HEK293T (cell line): ENCODE measurements at regions not wholly inside any gene's neighbourhood (a gene's known extent, or its start where the extent isn't known, plus 50 kb on each side); places are given as distances from the start of the nearest gene placed in this dataset.
A peak's percentile ranks its signal among the peaks of the same experiment; 100 is the strongest.

ENCODE experiments used
- CTCF ChIA-PET: fragments of 350-600 bp; formaldehyde crosslinking; extraction: SDS; loops from one replicate; lab custom pipeline; 2021; ENCODE audit warnings: antibody characterized with exemption, inconsistent platforms; lab: Yijun Ruan, JAX
- POLR2A ChIA-PET: fragments of 350-600 bp; formaldehyde crosslinking; extraction: SDS; loops from one replicate; lab custom pipeline; 2020; ENCODE audit warnings: antibody characterized with exemption, inconsistent platforms; lab: Yijun Ruan, JAX
- DNase-seq: peaks from one replicate; pipeline ENCODE4 v3.0.0; 2012; ENCODE audit warnings: mixed read lengths; ENCODE audit errors: extremely low spot score
- ARNT ChIP-seq: fragments of 450-650 bp; IDR thresholded peaks from 2 replicates; pipeline ENCODE4 v1.6.1; 2017; ENCODE audit warnings: mild to moderate bottlenecking
- BHLHE40 ChIP-seq: fragments of 450-650 bp; IDR thresholded peaks from 2 replicates; pipeline ENCODE4 v1.6.1; 2016; ENCODE audit warnings: mild to moderate bottlenecking, moderate library complexity, borderline replicate concordance
- CTBP1 ChIP-seq: fragments of 450-650 bp; IDR thresholded peaks from 2 replicates; pipeline ENCODE4 v1.6.1; 2016; ENCODE audit warnings: borderline replicate concordance
- ELF4 ChIP-seq: fragments of 450-650 bp; IDR thresholded peaks from 2 replicates; pipeline ENCODE4 v1.6.1; 2017; ENCODE audit warnings: antibody characterized with exemption
- FOXA1 ChIP-seq: fragments of 450-650 bp; IDR thresholded peaks from 2 replicates; pipeline ENCODE4 v1.6.1; 2016; ENCODE audit warnings: mild to moderate bottlenecking
- FOXK2 ChIP-seq: fragments of 450-650 bp; IDR thresholded peaks from 2 replicates; pipeline ENCODE4 v1.6.1; 2016; ENCODE audit warnings: mild to moderate bottlenecking
- FOXM1 ChIP-seq: fragments of 450-650 bp; IDR thresholded peaks from 2 replicates; pipeline ENCODE4 v1.6.1; 2017; ENCODE audit warnings: mild to moderate bottlenecking, borderline replicate concordance
- HDGF ChIP-seq: fragments of 450-650 bp; IDR thresholded peaks from 2 replicates; pipeline ENCODE4 v1.6.1; 2017; ENCODE audit warnings: antibody characterized with exemption, borderline replicate concordance
- L3MBTL2 ChIP-seq: fragments of 450-650 bp; conservative IDR thresholded peaks from 2 replicates; pipeline ENCODE4 v1.6.1; 2016; ENCODE audit warnings: mild to moderate bottlenecking
- LEF1 ChIP-seq: fragments of 450-650 bp; IDR thresholded peaks from 2 replicates; pipeline ENCODE4 v1.6.1; 2017; ENCODE audit warnings: mild to moderate bottlenecking, borderline replicate concordance
- NFRKB ChIP-seq: fragments of 450-650 bp; IDR thresholded peaks from 2 replicates; pipeline ENCODE4 v1.6.1; 2016; ENCODE audit warnings: mild to moderate bottlenecking, moderate library complexity
- SP1 ChIP-seq: fragments of 450-650 bp; IDR thresholded peaks from 2 replicates; pipeline ENCODE4 v1.6.1; 2017
- SUZ12 ChIP-seq: fragments of 450-650 bp; IDR thresholded peaks from 2 replicates; pipeline ENCODE4 v1.6.1; 2016; ENCODE audit warnings: mild to moderate bottlenecking
- TARDBP ChIP-seq: fragments of 450-650 bp; IDR thresholded peaks from 2 replicates; pipeline ENCODE4 v1.6.1; 2016
- ZNF384 ChIP-seq: fragments of 450-650 bp; IDR thresholded peaks from 2 replicates; pipeline ENCODE4 v1.6.1; 2016
- TF ChIP-seq, protein P1 (sequence below): fragments of 450-650 bp; IDR thresholded peaks from 2 replicates; pipeline ENCODE4 v1.6.1; 2016

DNA sequence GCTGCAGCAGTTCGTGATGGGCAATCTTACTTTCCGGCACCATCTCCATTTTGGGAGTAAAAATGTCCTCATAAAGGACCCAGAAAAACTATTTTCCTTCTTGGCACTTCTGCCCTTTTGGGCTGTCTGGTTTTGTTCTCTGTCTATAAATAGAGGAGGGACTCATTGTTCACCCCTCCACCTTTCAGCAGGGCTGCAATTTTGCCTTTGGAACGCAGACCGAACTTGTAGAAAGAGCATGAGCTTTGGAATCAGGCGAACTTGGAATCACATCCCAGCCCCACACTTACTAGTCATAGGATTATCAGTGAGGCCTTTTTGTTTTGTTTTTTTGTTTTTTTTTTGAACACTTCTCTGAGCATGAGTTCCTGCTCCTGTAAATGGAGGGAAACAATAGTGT is 178.1 kb upstream of the IL12B start:
- no peak for TF ChIP-seq TARDBP
- TF ChIP-seq, protein P1, sequence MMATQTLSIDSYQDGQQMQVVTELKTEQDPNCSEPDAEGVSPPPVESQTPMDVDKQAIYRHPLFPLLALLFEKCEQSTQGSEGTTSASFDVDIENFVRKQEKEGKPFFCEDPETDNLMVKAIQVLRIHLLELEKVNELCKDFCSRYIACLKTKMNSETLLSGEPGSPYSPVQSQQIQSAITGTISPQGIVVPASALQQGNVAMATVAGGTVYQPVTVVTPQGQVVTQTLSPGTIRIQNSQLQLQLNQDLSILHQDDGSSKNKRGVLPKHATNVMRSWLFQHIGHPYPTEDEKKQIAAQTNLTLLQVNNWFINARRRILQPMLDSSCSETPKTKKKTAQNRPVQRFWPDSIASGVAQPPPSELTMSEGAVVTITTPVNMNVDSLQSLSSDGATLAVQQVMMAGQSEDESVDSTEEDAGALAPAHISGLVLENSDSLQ, result no peak
- no peak for TF ChIP-seq ARNT
- no peak for TF ChIP-seq ZNF384
- no peak for TF ChIP-seq FOXA1
- no peak for TF ChIP-seq BHLHE40
- TF ChIP-seq SUZ12, result no peak
- TF ChIP-seq L3MBTL2, result no peak
- no peak for TF ChIP-seq FOXK2
- no peak for TF ChIP-seq LEF1
- no peak for TF ChIP-seq SP1
- no peak for TF ChIP-seq CTBP1
- no peak for TF ChIP-seq NFRKB
- TF ChIP-seq HDGF, result no peak
- TF ChIP-seq FOXM1, result no peak
- TF ChIP-seq ELF4, result no peak
- CTCF ChIA-PET, result no interaction called here
- no peak for DNase-seq
- POLR2A ChIA-PET, result no interaction called here

DNA sequence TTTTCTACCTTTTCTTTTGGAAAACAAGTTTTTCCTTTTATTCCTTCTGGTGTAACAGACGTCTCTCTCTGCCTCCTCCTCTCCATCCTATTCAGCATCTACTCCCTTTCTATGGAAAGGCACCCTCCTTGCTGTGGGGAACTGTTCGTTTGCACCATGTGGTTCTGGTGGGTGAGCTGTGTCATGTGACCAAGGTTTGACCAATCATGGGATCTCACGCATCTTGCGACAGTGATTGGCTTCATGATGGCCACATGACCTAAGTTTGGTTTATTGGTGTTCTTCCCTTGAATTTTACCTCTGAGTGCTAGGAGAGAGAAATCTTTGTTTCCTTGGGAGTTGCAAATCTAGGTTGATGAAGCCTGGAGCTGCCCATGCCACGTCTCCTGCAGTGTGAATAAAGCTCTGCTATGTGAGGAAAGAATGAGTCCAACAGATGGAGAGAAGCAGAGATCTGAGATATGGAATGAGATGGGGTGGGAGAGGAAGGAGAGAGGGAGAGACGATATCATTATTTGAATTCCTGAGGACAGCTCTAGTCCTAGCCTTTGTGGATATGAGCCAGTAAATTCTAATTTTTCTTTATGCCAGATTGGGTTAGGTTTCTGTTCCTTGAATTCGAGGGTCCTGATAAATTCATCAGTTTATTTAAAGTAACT is 178.8 kb upstream of the IL12B start:
- no peak for DNase-seq
- CTCF ChIA-PET, result no interaction called here
- POLR2A ChIA-PET, result no interaction called here
- no peak for TF ChIP-seq SP1
- no peak for TF ChIP-seq BHLHE40
- TF ChIP-seq, protein P1, result no peak
- no peak for TF ChIP-seq HDGF
- no peak for TF ChIP-seq SUZ12
- TF ChIP-seq FOXA1, result no peak
- no peak for TF ChIP-seq ZNF384
- TF ChIP-seq L3MBTL2, result no peak
- TF ChIP-seq FOXK2, result no peak
- TF ChIP-seq ELF4, result no peak
- no peak for TF ChIP-seq LEF1
- TF ChIP-seq ARNT, result no peak
- TF ChIP-seq TARDBP, result no peak
- TF ChIP-seq CTBP1, result no peak
- TF ChIP-seq FOXM1, result no peak
- TF ChIP-seq NFRKB, result no peak

DNA sequence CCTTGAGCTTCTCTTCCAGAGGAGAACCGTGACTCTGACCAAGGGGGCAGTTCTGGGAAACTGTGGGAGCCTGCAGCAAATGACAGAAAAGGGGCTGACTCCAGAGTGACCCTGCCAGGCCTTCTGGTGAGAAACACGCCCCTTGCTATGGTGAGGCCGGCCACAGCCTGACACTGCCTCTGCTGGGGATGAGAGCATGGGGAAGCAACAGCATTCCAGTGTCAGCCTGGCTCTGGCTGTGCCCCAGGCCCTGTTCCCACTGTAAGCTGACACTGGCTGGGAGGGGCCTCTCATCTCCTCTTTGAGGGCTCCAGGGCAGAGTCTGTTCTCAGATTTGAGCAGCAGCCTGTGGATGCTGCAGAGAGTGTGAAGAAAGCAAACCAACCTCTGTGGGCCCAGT is 180.0 kb upstream of the IL12B start:
- peak; percentile 51 for DNase-seq
- TF ChIP-seq FOXK2 (no peak), L3MBTL2 (no peak), CTBP1 (no peak), NFRKB (no peak), ELF4 (no peak)
- CTCF ChIA-PET, result no interaction called here
- POLR2A ChIA-PET, result no interaction called here

DNA sequence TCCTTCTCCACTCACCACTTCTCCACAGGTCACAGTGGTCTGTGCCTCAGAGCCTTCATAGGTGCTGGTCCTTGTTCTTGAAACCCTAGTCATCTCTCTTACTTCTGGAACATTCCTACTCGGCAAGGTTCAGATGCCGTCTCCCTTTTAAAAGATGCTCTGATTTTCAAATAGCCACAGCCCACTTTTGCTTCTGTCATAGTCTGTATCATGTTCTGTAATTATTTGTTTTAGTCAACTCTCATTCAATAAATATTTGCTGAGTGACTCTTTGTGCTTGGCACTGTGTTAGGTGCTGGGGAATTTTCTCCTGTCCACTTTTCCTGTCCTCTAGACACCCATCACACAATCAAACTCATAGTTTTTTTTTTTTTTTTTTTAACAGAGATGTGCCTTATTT is 181.3 kb upstream of the IL12B start:
- CTCF ChIA-PET, result no interaction called here
- no peak for TF ChIP-seq BHLHE40
- POLR2A ChIA-PET, result no interaction called here

DNA sequence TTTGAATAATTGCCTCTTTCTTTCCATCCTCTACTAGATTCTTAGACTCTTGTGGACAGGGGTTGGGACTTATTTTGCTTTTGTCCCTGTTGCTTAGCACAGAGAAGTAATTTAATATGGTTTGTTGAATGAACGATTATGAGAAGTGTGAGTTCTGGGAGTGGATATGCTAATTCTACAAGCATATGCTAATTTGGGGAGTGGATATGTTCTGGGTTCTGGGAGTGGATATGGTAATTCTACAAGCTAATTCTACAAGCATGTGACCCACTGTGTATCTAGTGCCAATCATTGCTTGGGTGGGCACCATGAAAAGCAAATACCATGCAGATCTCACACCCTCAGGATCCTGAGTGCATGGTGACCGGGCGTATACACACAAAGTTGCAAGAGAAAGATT is 181.8 kb upstream of the IL12B start:
- no peak for TF ChIP-seq FOXK2
- TF ChIP-seq ARNT, result no peak
- TF ChIP-seq NFRKB, result no peak
- no peak for TF ChIP-seq CTBP1
- no peak for TF ChIP-seq TARDBP
- no peak for TF ChIP-seq FOXA1
- TF ChIP-seq BHLHE40, result no peak
- no peak for TF ChIP-seq ELF4
- no peak for TF ChIP-seq HDGF
- TF ChIP-seq LEF1, result no peak
- no peak for TF ChIP-seq L3MBTL2
- TF ChIP-seq ZNF384, result no peak
- TF ChIP-seq, protein P1, result no peak
- TF ChIP-seq SUZ12, result no peak
- no peak for TF ChIP-seq SP1
- no peak for TF ChIP-seq FOXM1
- ChIA-PET CTCF (no interaction called here), POLR2A (no interaction called here)
- DNase-seq, result no peak

More for the DNA sequence above, 181.3 kb upstream of the IL12B start:
- DNase-seq, result no peak

DNA sequence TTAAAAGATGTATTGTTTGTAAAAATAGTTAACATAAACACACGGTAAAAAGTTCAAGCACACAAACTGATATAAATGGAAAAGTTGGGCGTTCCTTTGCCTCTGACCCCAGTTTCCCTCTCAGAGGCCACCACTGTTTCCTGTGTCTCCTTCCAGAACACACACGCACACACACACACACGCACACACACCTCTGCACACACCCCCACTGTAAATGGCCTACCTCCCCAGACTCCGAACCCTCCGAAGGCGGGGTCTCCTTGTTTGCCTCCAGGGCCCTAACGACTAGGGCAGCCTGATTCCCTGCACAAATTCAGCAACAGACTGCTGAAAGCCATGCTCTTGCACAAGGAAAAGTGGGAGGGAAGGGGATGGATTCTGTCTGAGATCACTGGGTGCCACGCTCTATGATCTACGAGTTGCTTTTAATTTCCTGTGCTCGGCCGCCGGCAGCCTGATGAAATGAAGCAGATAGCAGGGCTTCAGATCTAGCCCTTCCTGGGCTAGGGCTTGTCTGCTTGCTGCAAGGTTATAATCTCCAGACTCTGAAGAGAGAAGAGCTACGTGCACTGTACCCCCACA is 184.0 kb upstream of the IL12B start:
- ChIA-PET POLR2A (no interaction called here), CTCF (no interaction called here)
- DNase-seq, result no peak
- TF ChIP-seq, protein P1, result no peak
- no peak for TF ChIP-seq LEF1
- no peak for TF ChIP-seq SUZ12
